ENCODE measurements at regions not wholly inside any gene's neighbourhood (a gene's known extent, or its start where the extent isn't known, plus 50 kb on each side); places are given as distances from the start of the nearest gene placed in this dataset.
"Not testable (repeated sequence)": the region's sequence is repeated elsewhere in the genome, so short reads cannot be mapped to it uniquely, and the experiment has no call there.

- H3K4me3 ChIP-seq (replicated peaks; ENCODE audit: insufficient read depth, low read length); DNase-seq (ENCODE audit: low read depth in 1 of 2, low spot score in 1 of 2); H3K27ac ChIP-seq (replicated peaks); H3K27me3 ChIP-seq (ENCODE audit: insufficient read depth, poor library complexity, severe bottlenecking): not testable (repeated sequence)
Measured at GRCh38 chr10:87300163-87300562, 57.4 kb upstream of the NUTM2D start.

- not testable (repeated sequence) for H3K27ac ChIP-seq (replicated peaks); H3K27me3 ChIP-seq (ENCODE audit: insufficient read depth, poor library complexity, severe bottlenecking); H3K4me3 ChIP-seq (replicated peaks; ENCODE audit: insufficient read depth, low read length)
- peak in 1 of 2 experiments; percentile 11 for DNase-seq (ENCODE audit: low read depth in 1 of 2, low spot score in 1 of 2)
Measured at GRCh38 chr10:87301466-87302115, 56.0 kb upstream of the NUTM2D start.

GRCh38 chr10:87302132-87302531, 55.4 kb upstream of the NUTM2D start:
- H3K4me3 ChIP-seq (replicated peaks; ENCODE audit: insufficient read depth, low read length); DNase-seq (ENCODE audit: low read depth in 1 of 2, low spot score in 1 of 2); H3K27ac ChIP-seq (replicated peaks); H3K27me3 ChIP-seq (ENCODE audit: insufficient read depth, poor library complexity, severe bottlenecking): not testable (repeated sequence)

- not testable (repeated sequence) for H3K27ac ChIP-seq (replicated peaks); H3K27me3 ChIP-seq (ENCODE audit: insufficient read depth, poor library complexity, severe bottlenecking); DNase-seq (ENCODE audit: low read depth in 1 of 2, low spot score in 1 of 2); H3K4me3 ChIP-seq (replicated peaks; ENCODE audit: insufficient read depth, low read length)
Measured at GRCh38 chr10:87303707-87304106, 53.8 kb upstream of the NUTM2D start.

GRCh38 chr10:87306681-87307080, 50.9 kb upstream of the NUTM2D start:
- not testable (repeated sequence) for H3K27ac ChIP-seq (replicated peaks); DNase-seq (ENCODE audit: low read depth in 1 of 2, low spot score in 1 of 2); H3K4me3 ChIP-seq (replicated peaks; ENCODE audit: insufficient read depth, low read length); H3K27me3 ChIP-seq (ENCODE audit: insufficient read depth, poor library complexity, severe bottlenecking)
